ENCODE measurements at regions not wholly inside any gene's neighbourhood (a gene's known extent, or its start where the extent isn't known, plus 50 kb on each side); places are given as distances from the start of the nearest gene placed in this dataset.

- Histone ChIP-seq H3K36me3 (ENCODE audit: control insufficient read depth, insufficient read depth, low read length) (no peaks in the 10 kb centered on the region), H3K4me3 (ENCODE audit: low read depth, low read length) (no peak overlapping the region), H3K9me3 (ENCODE audit: control insufficient read depth, insufficient read depth, low read length) (no peaks in the 10 kb centered on the region), H3K27me3 (ENCODE audit: control insufficient read depth, insufficient read depth, low read length) (no peaks in the 10 kb centered on the region), H3K9ac (ENCODE audit: low read depth, low read length) (no peak overlapping the region), H3K27ac (ENCODE audit: low read depth, low read length) (no peak overlapping the region), H3K4me1 (ENCODE audit: control insufficient read depth, insufficient read depth, low read length) (peaks cover 7% of the 10 kb centered on the region; the same call in 1 of the 2 replicates)
Observed at GRCh38 chrX:38988301-38988700, 187.0 kb downstream of the MID1IP1 start.

- Histone ChIP-seq H3K27ac (ENCODE audit: low read depth, low read length) (no peak overlapping the region), H3K36me3 (ENCODE audit: control insufficient read depth, insufficient read depth, low read length) (no peaks in the 10 kb centered on the region), H3K27me3 (ENCODE audit: control insufficient read depth, insufficient read depth, low read length) (no peaks in the 10 kb centered on the region), H3K4me1 (ENCODE audit: control insufficient read depth, insufficient read depth, low read length) (peaks cover 7% of the 10 kb centered on the region; the same call in 1 of the 2 replicates), H3K9me3 (ENCODE audit: control insufficient read depth, insufficient read depth, low read length) (no peaks in the 10 kb centered on the region), H3K9ac (ENCODE audit: low read depth, low read length) (no peak overlapping the region), H3K4me3 (ENCODE audit: low read depth, low read length) (no peak overlapping the region)
Observed at GRCh38 chrX:38989076-38989475, 187.8 kb downstream of the MID1IP1 start.

GRCh38 chrX:38991656-38992440, 190.6 kb downstream of the MID1IP1 start:
- Histone ChIP-seq H3K27me3 (ENCODE audit: control insufficient read depth, insufficient read depth, low read length) (no peaks in the 10 kb centered on the region), H3K4me3 (ENCODE audit: low read depth, low read length) (no peak overlapping the region), H3K27ac (ENCODE audit: low read depth, low read length) (no peak overlapping the region), H3K4me1 (ENCODE audit: control insufficient read depth, insufficient read depth, low read length) (no peaks in the 10 kb centered on the region), H3K9ac (ENCODE audit: low read depth, low read length) (no peak overlapping the region), H3K36me3 (ENCODE audit: control insufficient read depth, insufficient read depth, low read length) (no peaks in the 10 kb centered on the region), H3K9me3 (ENCODE audit: control insufficient read depth, insufficient read depth, low read length) (no peaks in the 10 kb centered on the region)

- Histone ChIP-seq H3K9ac (ENCODE audit: low read depth, low read length) (no peak overlapping the region), H3K36me3 (ENCODE audit: control insufficient read depth, insufficient read depth, low read length) (no peaks in the 10 kb centered on the region), H3K4me3 (ENCODE audit: low read depth, low read length) (no peak overlapping the region)
Observed at GRCh38 chrX:38992441-38993096, 191.3 kb downstream of the MID1IP1 start.

GRCh38 chrX:38993500-38993899, 192.2 kb downstream of the MID1IP1 start:
- Histone ChIP-seq H3K4me1 (ENCODE audit: control insufficient read depth, insufficient read depth, low read length) (no peaks in the 10 kb centered on the region), H3K27me3 (ENCODE audit: control insufficient read depth, insufficient read depth, low read length) (no peaks in the 10 kb centered on the region), H3K36me3 (ENCODE audit: control insufficient read depth, insufficient read depth, low read length) (no peaks in the 10 kb centered on the region), H3K9ac (ENCODE audit: low read depth, low read length) (no peak overlapping the region), H3K27ac (ENCODE audit: low read depth, low read length) (no peak overlapping the region), H3K4me3 (ENCODE audit: low read depth, low read length) (no peak overlapping the region), H3K9me3 (ENCODE audit: control insufficient read depth, insufficient read depth, low read length) (no peaks in the 10 kb centered on the region)

More at GRCh38 chrX:38992441-38993096, 191.3 kb downstream of the MID1IP1 start:
- H3K27ac ChIP-seq (ENCODE audit: low read depth, low read length) = no peak overlapping the region
- no peaks in the 10 kb centered on the region for H3K27me3 ChIP-seq (ENCODE audit: control insufficient read depth, insufficient read depth, low read length)
- no peaks in the 10 kb centered on the region for H3K4me1 ChIP-seq (ENCODE audit: control insufficient read depth, insufficient read depth, low read length)
- no peaks in the 10 kb centered on the region for H3K9me3 ChIP-seq (ENCODE audit: control insufficient read depth, insufficient read depth, low read length)

- H3K4me3 ChIP-seq (ENCODE audit: low read depth, low read length) = no peak overlapping the region
- H3K4me1 ChIP-seq (ENCODE audit: control insufficient read depth, insufficient read depth, low read length) = no peaks in the 10 kb centered on the region
- H3K9me3 ChIP-seq (ENCODE audit: control insufficient read depth, insufficient read depth, low read length) = no peaks in the 10 kb centered on the region
- no peaks in the 10 kb centered on the region for H3K27me3 ChIP-seq (ENCODE audit: control insufficient read depth, insufficient read depth, low read length)
- no peak overlapping the region for H3K9ac ChIP-seq (ENCODE audit: low read depth, low read length)
- no peak overlapping the region for H3K27ac ChIP-seq (ENCODE audit: low read depth, low read length)
- H3K36me3 ChIP-seq (ENCODE audit: control insufficient read depth, insufficient read depth, low read length) = no peaks in the 10 kb centered on the region
Observed at GRCh38 chrX:38999099-38999498, 197.8 kb downstream of the MID1IP1 start.

- H3K9me3 ChIP-seq (ENCODE audit: control insufficient read depth, insufficient read depth, low read length) = no peaks in the 10 kb centered on the region
- no peak overlapping the region for H3K27ac ChIP-seq (ENCODE audit: low read depth, low read length)
- no peak overlapping the region for H3K4me3 ChIP-seq (ENCODE audit: low read depth, low read length)
- H3K4me1 ChIP-seq (ENCODE audit: control insufficient read depth, insufficient read depth, low read length) = no peaks in the 10 kb centered on the region
- no peak overlapping the region for H3K9ac ChIP-seq (ENCODE audit: low read depth, low read length)
- no peaks in the 10 kb centered on the region for H3K36me3 ChIP-seq (ENCODE audit: control insufficient read depth, insufficient read depth, low read length)
- H3K27me3 ChIP-seq (ENCODE audit: control insufficient read depth, insufficient read depth, low read length) = no peaks in the 10 kb centered on the region
Observed at GRCh38 chrX:38999967-39000745, 198.9 kb downstream of the MID1IP1 start.

- H3K27me3 ChIP-seq (ENCODE audit: control insufficient read depth, insufficient read depth, low read length) = no peaks in the 10 kb centered on the region
- H3K4me3 ChIP-seq (ENCODE audit: low read depth, low read length) = no peak overlapping the region
- H3K9me3 ChIP-seq (ENCODE audit: control insufficient read depth, insufficient read depth, low read length) = no peaks in the 10 kb centered on the region
- H3K9ac ChIP-seq (ENCODE audit: low read depth, low read length) = no peak overlapping the region
- no peaks in the 10 kb centered on the region for H3K4me1 ChIP-seq (ENCODE audit: control insufficient read depth, insufficient read depth, low read length)
- no peaks in the 10 kb centered on the region for H3K36me3 ChIP-seq (ENCODE audit: control insufficient read depth, insufficient read depth, low read length)
- no peak overlapping the region for H3K27ac ChIP-seq (ENCODE audit: low read depth, low read length)
Observed at GRCh38 chrX:39000802-39001201, 199.5 kb downstream of the MID1IP1 start.

- Histone ChIP-seq H3K9ac (ENCODE audit: low read depth, low read length) (no peak overlapping the region), H3K9me3 (ENCODE audit: control insufficient read depth, insufficient read depth, low read length) (no peaks in the 10 kb centered on the region), H3K4me3 (ENCODE audit: low read depth, low read length) (no peak overlapping the region), H3K4me1 (ENCODE audit: control insufficient read depth, insufficient read depth, low read length) (no peaks in the 10 kb centered on the region), H3K27ac (ENCODE audit: low read depth, low read length) (no peak overlapping the region), H3K36me3 (ENCODE audit: control insufficient read depth, insufficient read depth, low read length) (no peaks in the 10 kb centered on the region), H3K27me3 (ENCODE audit: control insufficient read depth, insufficient read depth, low read length) (no peaks in the 10 kb centered on the region)
Observed at GRCh38 chrX:39002466-39002865, 201.2 kb downstream of the MID1IP1 start.

GRCh38 chrX:39008549-39008948, 207.3 kb downstream of the MID1IP1 start:
- no peaks in the 10 kb centered on the region for H3K4me1 ChIP-seq (ENCODE audit: control insufficient read depth, insufficient read depth, low read length)
- no peak overlapping the region for H3K27ac ChIP-seq (ENCODE audit: low read depth, low read length)
- H3K27me3 ChIP-seq (ENCODE audit: control insufficient read depth, insufficient read depth, low read length) = no peaks in the 10 kb centered on the region
- H3K4me3 ChIP-seq (ENCODE audit: low read depth, low read length) = no peak overlapping the region
- H3K9me3 ChIP-seq (ENCODE audit: control insufficient read depth, insufficient read depth, low read length) = no peaks in the 10 kb centered on the region
- no peak overlapping the region for H3K9ac ChIP-seq (ENCODE audit: low read depth, low read length)
- H3K36me3 ChIP-seq (ENCODE audit: control insufficient read depth, insufficient read depth, low read length) = no peaks in the 10 kb centered on the region
